ENCODE measurements at regions not wholly inside any gene's neighbourhood (a gene's known extent, or its start where the extent isn't known, plus 50 kb on each side); places are given as distances from the start of the nearest gene placed in this dataset.

DNA sequence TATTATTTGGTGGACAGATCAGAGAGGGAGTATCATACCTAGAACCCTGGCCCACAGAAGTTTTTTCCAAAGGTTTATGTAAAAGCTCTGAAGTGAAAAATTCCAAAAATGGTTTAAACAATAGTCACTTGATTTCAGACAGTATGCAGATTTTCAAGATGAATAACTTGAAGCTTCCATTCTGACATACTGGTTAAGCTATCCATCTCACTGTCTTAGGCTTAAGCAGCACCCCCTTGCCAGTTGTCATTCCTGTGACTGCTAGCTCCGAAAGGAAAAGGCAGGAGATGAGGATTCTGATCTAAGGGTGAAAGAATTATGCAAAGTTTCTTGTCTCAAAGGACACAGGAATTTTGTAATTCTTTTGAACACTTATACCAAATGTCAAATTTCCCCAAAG lies 337.5 kb upstream of the THBS1 start:
- no peak overlapping the region for H2BK12ac ChIP-seq (ENCODE audit: low read depth, low read length)
- H3K27me3 ChIP-seq (replicated peaks in 1 of 4; ENCODE audit: control insufficient read depth in 3 of 4, extremely low read depth in 1 of 4, insufficient read depth in 3 of 4, low read length in 3 of 4) = no peaks in the 10 kb centered on the region
- no peak overlapping the region for H2BK5ac ChIP-seq (ENCODE audit: low read depth, low read length)
- no peaks in the 10 kb centered on the region for H3K79me1 ChIP-seq (ENCODE audit: low read depth, low read length)
- no peak overlapping the region for H3K4ac ChIP-seq (replicated peaks; ENCODE audit: insufficient read length, low read depth, low read length)
- H3K27ac ChIP-seq (ENCODE audit: low read depth, low read length) = no peak overlapping the region
- no peak overlapping the region for H2BK120ac ChIP-seq (replicated peaks; ENCODE audit: low read depth, low read length)
- H2BK15ac ChIP-seq (ENCODE audit: low read length) = no peak overlapping the region
- H4K8ac ChIP-seq (ENCODE audit: extremely low read depth, insufficient read depth, low read length) = no peak overlapping the region
- no peak overlapping the region for H3K9ac ChIP-seq (replicated peaks in 1 of 4; ENCODE audit: extremely low read depth in 1 of 4, low read depth in 3 of 4, low read length in 3 of 4)
- H2BK20ac ChIP-seq (ENCODE audit: low read length) = no peak overlapping the region
- POLR2A ChIA-PET (ENCODE audit: partially characterized antibody) = no interaction called here
- no peak overlapping the region for H3K56ac ChIP-seq (replicated peaks; ENCODE audit: insufficient read length, low read depth, low read length)
- H3K4me3 ChIP-seq (ENCODE audit: extremely low read depth in 1 of 4, insufficient read depth in 2 of 4, low read depth in 3 of 4, low read length in 4 of 4) = no peak overlapping the region
- no peak overlapping the region for H2AFZ ChIP-seq (ENCODE audit: low read length)
- TF ChIP-seq SAP30 (IDR thresholded peaks at IDR 0.05; ENCODE audit: insufficient read depth, insufficient replicate concordance, low read length) (no peak), CEBPB (IDR thresholded peaks at IDR 0.05; ENCODE audit: low read depth, low read length) (no peak), PHF8 (conservative IDR thresholded peaks at IDR 0.05; ENCODE audit: low read depth, low read length) (no peak), CTBP2 (IDR thresholded peaks at IDR 0.05; ENCODE audit: borderline replicate concordance, insufficient read depth, insufficient read length, low read length) (no peak), RNF2 (IDR thresholded peaks at IDR 0.05; ENCODE audit: borderline replicate concordance, low read depth, low read length, missing control alignments, poor library complexity, severe bottlenecking) (no peak), NRF1 (IDR thresholded peaks at IDR 0.05; ENCODE audit: low read depth, low read length) (no peak), JUND (IDR thresholded peaks at IDR 0.05; ENCODE audit: low read length) (no peak), RBBP5 (IDR thresholded peaks at IDR 0.05; ENCODE audit: borderline replicate concordance, low read depth, low read length) (no peak), RXRA (IDR thresholded peaks at IDR 0.05; ENCODE audit: insufficient read depth, low read depth, low read length) (no peak), KDM5A (IDR thresholded peaks at IDR 0.05; ENCODE audit: low read length) (no peak), NANOG (IDR thresholded peaks at IDR 0.05; ENCODE audit: insufficient read depth, low read depth, low read length, poor library complexity, severe bottlenecking) (no peak), CHD2 (IDR thresholded peaks at IDR 0.05; ENCODE audit: low read length) (no peak)
- no peak overlapping the region for H4K91ac ChIP-seq (replicated peaks; ENCODE audit: insufficient read length, low read length)
- no peaks in the 10 kb centered on the region for H3K36me3 ChIP-seq (ENCODE audit: control insufficient read depth in 2 of 4, insufficient read depth in 4 of 4, low read length in 3 of 4)
- FAIRE-seq = no peak
- H4K5ac ChIP-seq (ENCODE audit: insufficient read length, low read depth, low read length) = no peak overlapping the region
- no peaks in the 10 kb centered on the region for H4K20me1 ChIP-seq (replicated peaks in 1 of 2; ENCODE audit: control insufficient read depth in 1 of 2, insufficient read depth in 2 of 2, low read length in 2 of 2)
- no peak overlapping the region for H3K23ac ChIP-seq (ENCODE audit: insufficient read length)
- no peak overlapping the region for H3K4me2 ChIP-seq (ENCODE audit: insufficient read depth in 1 of 2, low read depth in 2 of 2, low read length in 2 of 2)
- no peak for DNase-seq (ENCODE audit: low read depth in 1 of 2, low spot score in 2 of 2)
- H3K23me2 ChIP-seq (ENCODE audit: low read depth, low read length) = no peaks in the 10 kb centered on the region
- no peak overlapping the region for H3K18ac ChIP-seq (ENCODE audit: extremely low read depth, low read length)
- H3K4me1 ChIP-seq (replicated peaks in 1 of 4; ENCODE audit: control insufficient read depth in 3 of 4, insufficient read depth in 4 of 4, low read length in 3 of 4) = no peaks in the 10 kb centered on the region
- H3K9me3 ChIP-seq (ENCODE audit: insufficient read depth in 2 of 2, low read depth in 1 of 2, low read length in 1 of 2) = no peaks in the 10 kb centered on the region
- no peak overlapping the region for H3K14ac ChIP-seq (ENCODE audit: insufficient read length)
- no peak overlapping the region for H2AK5ac ChIP-seq (ENCODE audit: low read depth, low read length)
- no peaks in the 10 kb centered on the region for H3K79me2 ChIP-seq (ENCODE audit: control insufficient read depth in 1 of 2, insufficient read depth in 2 of 2, low read length in 2 of 2)
- CTCF ChIA-PET (ENCODE audit: partially characterized antibody) = interaction anchor here (1.1 kb wide), 1 partner anchor 9 kb away, joined by 3 read pairs; no protein-coding TSS in a partner anchor
- 80% methylated on average over 1 of the region's 1 CpG; no CpG with 5 or more reads in 1 of the 2 experiments for WGBS, 2 experiments (ENCODE audit: extremely low coverage in 1 of 2, insufficient coverage in 1 of 2, insufficient read length in 1 of 2, insufficient replicate concordance in 2 of 2, low coverage in 1 of 2, low lambda C conversion rate in 2 of 2, missing lambda C conversion rate in 1 of 2)
